Esophagus squamous epithelium (tissue), 4 donors: ENCODE measurements at regions not wholly inside any gene's neighbourhood (a gene's known extent, or its start where the extent isn't known, plus 50 kb on each side); places are given as distances from the start of the nearest gene placed in this dataset.

ENCODE experiments used
- CTCF ChIP-seq, 6 experiments: fragments of 450-650 bp in 4 of 6; fragments of 200-600 bp in 2 of 6; sonication (generic) in 2 of 6; IDR thresholded peaks; one replicate each; pipeline ENCODE4 v1.5.1; 2016 to 2019; ENCODE audit warnings: antibody characterized with exemption in 6 of 6, mild to moderate bottlenecking in 4 of 6, moderate library complexity in 4 of 6
- POLR2A ChIP-seq, 4 donors: fragments of 450-650 bp; IDR thresholded peaks; one replicate each; pipeline ENCODE4 v1.6.1; 2017; ENCODE audit warnings: antibody characterized with exemption in 4 of 4, mild to moderate bottlenecking in 4 of 4, moderate library complexity in 3 of 4

- TF ChIP-seq CTCF (IDR thresholded peaks at IDR 0.05) (no peak), POLR2A (IDR thresholded peaks at IDR 0.05) (no peak)
Observed at GRCh38 chr2:103506812-103507211, 745.0 kb downstream of the TMEM182 start.
